ENCODE measurements at regions not wholly inside any gene's neighbourhood (a gene's known extent, or its start where the extent isn't known, plus 50 kb on each side); places are given as distances from the start of the nearest gene placed in this dataset.

- TF ChIP-seq, protein P1, sequence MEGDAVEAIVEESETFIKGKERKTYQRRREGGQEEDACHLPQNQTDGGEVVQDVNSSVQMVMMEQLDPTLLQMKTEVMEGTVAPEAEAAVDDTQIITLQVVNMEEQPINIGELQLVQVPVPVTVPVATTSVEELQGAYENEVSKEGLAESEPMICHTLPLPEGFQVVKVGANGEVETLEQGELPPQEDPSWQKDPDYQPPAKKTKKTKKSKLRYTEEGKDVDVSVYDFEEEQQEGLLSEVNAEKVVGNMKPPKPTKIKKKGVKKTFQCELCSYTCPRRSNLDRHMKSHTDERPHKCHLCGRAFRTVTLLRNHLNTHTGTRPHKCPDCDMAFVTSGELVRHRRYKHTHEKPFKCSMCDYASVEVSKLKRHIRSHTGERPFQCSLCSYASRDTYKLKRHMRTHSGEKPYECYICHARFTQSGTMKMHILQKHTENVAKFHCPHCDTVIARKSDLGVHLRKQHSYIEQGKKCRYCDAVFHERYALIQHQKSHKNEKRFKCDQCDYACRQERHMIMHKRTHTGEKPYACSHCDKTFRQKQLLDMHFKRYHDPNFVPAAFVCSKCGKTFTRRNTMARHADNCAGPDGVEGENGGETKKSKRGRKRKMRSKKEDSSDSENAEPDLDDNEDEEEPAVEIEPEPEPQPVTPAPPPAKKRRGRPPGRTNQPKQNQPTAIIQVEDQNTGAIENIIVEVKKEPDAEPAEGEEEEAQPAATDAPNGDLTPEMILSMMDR (IDR thresholded peaks at IDR 0.05; ENCODE audit: low read length) = no peak
- TF ChIP-seq EZH2 (IDR thresholded peaks at IDR 0.05; ENCODE audit: borderline replicate concordance, low read length) = no peak
Measured at GRCh38 chr22:22165936-22166710, 78.5 kb upstream of the VPREB1 start.

All from OCI-LY1 (cell line).